EL (cell line): ENCODE measurements at regions not wholly inside any gene's neighbourhood (a gene's known extent, or its start where the extent isn't known, plus 50 kb on each side); places are given as distances from the start of the nearest gene placed in this dataset.

Source experiments
- DNase-seq: peaks from one replicate; pipeline ENCODE4 v3.0.0-alpha.2; 2016

DNA sequence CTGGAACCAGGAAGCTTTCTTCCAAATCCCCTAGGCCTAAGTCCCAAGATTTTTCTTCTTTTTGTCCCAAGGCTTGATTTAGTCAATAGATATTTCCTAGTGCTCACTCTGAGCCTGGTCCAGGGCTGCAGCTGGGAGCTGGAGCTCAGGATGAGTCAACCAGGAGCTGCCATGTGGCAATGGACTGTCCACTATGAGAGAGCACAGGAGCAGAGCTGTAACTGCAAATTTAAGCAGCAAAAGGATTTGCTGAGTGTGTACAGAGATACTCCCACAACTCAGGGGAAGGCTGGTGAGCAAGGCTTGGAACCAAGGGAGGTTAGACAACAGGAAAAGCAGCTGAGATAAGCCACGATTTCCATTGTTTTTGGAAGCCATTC, 92.1 kb upstream of the CXCL12 start:
- DNase-seq, result peak; percentile 57

DNA sequence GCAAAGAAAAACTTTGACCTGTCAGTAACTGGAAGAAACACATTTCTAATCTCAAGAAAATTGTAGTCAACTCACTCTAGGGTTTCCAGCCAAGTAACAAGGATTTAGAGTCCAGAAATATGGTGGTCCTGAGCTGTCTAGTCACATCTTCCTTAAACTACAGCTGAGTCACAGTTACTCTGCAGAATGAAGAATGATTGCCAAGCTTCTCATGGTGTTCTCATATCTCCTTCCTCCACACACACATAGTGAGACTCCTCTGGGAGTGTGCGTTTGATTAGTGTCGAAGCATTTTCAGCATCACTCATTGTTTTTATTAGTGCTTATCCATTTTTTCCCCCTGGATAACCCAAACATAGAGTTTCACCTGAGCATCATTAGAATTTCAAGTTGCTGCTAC, 93.1 kb upstream of the CXCL12 start:
- no peak for DNase-seq

DNA sequence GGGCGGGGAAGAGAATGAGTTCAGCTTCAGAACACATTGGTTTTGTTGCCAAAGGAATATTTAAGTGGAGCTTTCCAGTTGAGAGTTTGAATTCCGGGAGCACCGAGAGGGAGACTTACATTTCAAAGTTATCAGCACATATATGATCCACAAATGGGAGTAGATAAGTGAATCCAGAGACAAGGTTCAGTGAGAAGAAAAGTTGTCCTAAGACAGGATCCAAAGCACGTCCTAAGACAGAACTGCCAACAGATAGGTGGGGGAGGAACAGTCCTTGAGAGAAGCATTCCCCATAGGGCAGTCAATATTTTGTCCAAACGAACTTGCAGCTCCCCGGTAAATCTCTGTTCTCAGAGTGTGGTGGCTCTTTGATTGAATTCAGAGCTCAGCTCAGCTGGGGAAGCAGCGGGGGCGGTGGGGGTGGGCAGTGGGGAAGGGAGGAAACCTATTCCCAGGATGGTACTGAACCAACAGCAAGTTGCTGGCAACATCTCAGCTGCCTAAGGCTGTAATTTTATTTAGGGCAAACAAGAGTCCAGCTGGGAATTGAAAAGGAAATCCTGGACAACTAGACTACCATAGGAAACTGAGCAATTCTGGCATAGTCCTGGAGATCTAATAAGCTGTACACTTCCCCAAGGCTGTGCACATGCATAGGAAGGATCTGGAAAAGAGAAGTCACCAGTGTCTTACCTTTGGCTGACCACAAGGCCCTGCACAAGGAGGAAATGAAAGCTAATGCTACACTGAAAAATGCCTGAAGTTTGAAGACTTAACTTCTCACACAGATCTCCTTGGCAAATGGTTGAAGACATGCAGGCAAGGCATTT, 94.2 kb upstream of the CXCL12 start:
- DNase-seq, result no peak

DNA sequence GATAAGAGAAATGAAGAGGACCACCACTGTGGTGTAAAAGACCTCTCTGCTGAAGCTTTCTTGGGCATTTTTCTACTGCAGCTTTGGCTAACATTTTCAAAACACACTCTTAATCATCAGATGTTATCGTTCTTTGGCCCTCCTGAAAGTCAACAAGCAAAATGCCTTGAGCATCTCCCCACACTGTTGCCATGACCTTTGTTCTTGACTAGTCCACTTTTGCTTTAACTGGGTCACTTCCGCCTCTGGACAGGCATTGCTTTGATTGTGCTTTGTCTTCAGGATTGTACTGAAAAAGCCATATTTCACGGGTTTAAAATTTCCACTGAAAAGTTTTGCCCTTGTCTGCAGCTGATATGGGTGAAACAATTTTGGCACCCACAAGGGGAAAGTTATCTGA, 107.8 kb upstream of the CXCL12 start:
- DNase-seq, result no peak

DNA sequence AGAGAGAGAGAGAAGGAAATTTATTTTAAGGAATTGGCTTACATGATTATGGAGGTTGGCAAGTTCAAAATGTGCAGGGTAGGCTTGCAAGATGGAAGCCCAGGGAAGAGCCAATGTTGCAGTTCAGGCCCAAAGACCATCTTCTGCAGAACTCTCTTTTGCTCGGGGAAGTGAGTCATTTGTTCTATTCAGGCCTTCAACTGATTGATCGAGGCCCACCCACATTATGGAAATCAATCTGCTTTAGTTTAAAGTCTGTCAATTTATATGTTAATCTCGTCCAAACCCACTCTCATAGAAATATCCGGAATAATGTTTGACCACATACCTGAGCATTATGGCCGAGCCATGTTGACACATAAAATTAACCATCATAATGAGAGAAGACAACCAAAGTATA, 113.3 kb upstream of the CXCL12 start:
- no peak for DNase-seq

- DNase-seq, result no peak
Measured at GRCh38 chr10:44500451-44500850, 115.6 kb upstream of the CXCL12 start.

- no peak for DNase-seq
Measured at GRCh38 chr10:44506386-44506785, 121.5 kb upstream of the CXCL12 start.

- peak; percentile 74 for DNase-seq
Measured at GRCh38 chr10:44510379-44511115, 125.7 kb upstream of the CXCL12 start.

DNA sequence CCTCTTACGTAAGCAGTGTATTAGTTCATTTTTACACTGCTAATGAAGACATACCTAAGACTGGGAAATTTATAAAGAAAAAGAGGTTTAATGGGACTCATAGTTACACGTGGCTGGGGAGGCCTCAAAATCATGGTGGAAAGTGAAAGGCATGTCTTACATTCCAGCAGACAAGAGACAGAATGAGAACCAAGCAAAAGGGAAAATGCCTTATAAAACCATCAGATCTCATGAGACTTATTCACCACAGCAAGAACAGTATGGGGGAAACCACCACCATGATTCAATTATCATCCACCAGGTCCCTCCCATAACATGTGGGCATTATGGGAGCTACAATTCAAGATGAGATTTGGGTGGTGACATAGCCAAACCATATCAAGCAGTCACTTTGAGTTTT, 126.3 kb upstream of the CXCL12 start:
- no peak for DNase-seq

DNA sequence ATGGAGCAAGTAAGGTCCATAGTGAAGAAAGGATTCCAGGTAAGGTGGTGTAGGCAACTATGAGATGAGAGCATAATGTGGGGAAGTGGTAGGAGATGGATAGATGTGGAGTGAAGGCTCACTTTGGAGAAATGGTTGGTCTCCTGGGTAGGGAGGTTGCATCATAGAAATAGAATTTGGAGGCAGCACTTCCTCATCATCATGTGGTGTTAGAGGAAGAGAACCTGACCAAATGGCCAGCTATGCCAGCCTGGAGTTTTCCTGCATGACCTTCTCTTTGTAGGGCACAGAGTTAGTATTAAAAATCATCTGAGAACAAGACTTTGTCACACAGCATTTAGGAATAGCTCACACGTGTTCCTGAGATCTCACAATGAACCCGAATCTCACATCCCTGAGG, 126.7 kb upstream of the CXCL12 start:
- DNase-seq, result no peak

DNA sequence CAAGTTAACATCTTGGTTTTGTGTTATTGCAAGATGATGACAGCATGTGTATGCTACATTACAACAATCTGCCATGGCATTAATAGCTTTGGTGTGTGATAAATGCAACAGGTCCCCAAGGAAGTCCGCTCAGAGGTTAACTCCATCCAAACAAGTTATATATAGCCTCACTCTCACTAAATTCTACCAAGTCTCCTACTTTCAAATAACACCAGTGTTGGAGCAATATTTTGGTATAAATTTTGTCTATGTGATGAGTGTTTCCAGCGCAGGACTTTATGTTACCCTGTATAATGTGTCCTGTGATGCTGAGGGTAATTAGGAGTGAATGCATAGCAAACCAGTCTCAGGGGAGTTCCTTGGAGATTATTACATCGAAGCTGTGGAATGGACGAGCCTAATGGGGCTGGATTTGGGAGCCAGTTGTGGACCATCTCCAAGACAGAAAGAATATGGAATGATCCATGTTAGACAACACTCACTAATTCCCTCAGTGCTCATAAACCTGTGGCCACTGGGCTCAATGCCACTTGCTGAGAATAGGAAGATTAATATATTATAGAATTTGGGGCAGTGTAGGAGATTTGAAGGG, 127.6 kb upstream of the CXCL12 start:
- DNase-seq, result no peak

DNA sequence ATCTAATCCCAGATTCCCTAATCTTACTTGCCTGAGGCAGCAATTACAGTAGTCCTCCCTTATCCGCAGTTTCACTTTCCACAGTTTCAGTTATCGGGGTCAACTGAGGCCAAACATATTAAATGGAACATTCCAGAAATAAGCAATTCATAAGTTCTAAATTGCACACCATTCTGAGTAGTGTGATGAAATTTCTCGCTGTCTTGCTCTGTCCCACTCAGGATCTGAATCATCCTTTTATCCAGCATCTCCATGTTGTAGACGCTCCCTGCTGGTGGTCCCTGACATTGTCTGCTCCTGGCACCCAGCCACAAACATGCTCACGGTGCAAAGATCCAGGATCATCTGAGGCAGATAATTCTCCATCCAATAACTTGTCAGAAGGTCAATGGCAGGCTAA, 128.7 kb upstream of the CXCL12 start:
- DNase-seq, result peak; percentile 59

DNA sequence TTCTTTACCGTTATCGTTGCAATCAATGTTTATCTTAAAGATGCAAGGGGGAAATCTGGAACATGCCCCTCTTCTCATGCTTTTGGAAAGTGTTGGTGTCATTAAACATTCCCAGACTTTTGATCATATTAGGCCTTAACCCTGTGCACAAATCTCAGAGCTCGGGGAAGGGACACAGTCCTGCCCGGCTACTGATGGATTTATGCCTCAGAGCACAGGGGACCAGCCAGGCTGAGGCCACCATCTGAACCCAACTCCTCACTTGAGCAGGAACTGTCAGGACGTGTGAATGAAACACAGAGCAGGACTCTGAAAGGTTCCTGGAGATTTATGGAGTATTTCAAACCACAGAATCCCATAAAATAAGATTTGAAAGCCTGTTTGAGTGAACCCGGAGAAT, 132.0 kb upstream of the CXCL12 start:
- no peak for DNase-seq

GRCh38 chr10:44517635-44518034, 132.7 kb upstream of the CXCL12 start:
- peak; percentile 12 for DNase-seq

DNA sequence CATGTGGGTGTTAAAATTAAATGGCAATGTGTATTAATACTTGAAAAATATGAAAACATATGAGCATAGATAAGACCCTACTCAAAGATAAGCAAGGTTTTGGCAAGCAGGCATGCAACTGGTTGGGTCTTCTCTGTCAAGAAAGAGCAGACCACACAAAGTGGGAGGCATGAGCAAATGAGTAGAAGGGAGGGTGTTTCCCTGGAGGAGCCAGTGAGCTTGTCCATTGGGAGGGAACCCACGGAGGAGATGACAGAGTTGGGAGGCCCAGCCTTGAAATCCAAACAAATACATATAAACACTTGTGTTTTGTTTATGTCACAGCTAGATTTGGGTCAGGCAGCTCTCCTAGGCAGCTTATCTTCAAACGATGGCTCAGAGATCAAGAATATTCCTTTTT, 134.5 kb upstream of the CXCL12 start:
- DNase-seq, result no peak

DNA sequence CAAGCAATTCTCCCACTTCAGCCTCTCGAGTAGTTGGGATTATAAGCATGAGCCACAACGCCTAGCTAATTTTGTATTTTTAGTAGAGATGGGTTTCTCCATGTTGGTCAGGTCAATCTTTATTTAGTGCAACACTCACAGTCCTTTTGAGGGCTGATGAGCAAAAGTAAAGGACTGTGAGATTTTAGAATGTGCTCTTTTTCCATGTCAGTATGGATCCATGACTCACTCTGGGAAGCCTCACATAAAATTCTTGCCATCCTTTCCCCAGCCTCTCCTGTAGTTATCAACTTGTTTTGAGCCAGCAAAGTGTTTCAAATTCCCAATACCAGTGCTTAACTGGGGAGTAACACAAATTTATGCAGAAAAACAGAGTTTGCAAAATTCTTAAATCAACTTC, 135.8 kb upstream of the CXCL12 start:
- DNase-seq, result peak; percentile 9

- no peak for DNase-seq
Measured at GRCh38 chr10:44539178-44539577, 154.3 kb upstream of the CXCL12 start.

- DNase-seq, result no peak
Measured at GRCh38 chr10:44552726-44553125, 167.8 kb upstream of the CXCL12 start.

DNA sequence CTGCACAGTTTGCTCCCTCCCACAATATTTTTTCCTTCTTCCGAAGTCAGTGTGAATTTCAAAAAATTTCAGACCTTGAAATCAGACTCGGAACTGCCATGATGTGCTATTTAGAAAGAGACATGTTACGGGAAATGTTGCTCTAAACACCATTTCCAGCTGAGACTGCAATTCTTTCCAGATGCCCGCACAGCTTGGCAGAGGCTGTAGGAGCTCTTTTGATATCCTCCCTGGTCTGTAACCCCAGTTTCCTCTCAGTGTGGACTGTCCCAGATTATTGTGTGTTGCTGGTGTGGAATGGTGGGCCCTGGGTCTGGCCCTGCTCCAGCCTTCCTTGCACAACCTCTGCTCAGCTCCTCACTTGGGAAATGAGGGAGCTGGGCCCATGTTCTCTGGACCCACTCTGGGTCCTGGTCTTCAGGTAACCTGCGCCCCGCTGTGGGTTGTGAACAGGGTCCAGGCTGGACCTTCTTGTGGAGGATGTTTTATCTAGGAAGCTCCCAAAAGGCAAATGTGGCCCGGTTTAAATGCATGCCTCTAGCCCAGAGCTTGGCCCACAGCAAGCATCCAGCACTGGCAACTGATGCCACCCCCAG, 172.8 kb upstream of the CXCL12 start:
- DNase-seq, result no peak

- no peak for DNase-seq
Measured at GRCh38 chr10:44558521-44558920, 173.6 kb upstream of the CXCL12 start.

- DNase-seq, result no peak
Measured at GRCh38 chr10:44564361-44564760, 179.5 kb upstream of the CXCL12 start.

GRCh38 chr10:44564790-44565189, 179.9 kb upstream of the CXCL12 start:
- DNase-seq, result no peak

- DNase-seq, result no peak
Measured at GRCh38 chr10:44566786-44567185, 181.9 kb upstream of the CXCL12 start.

GRCh38 chr10:44567471-44567870, 182.6 kb upstream of the CXCL12 start:
- peak; percentile 26 for DNase-seq
